ENCODE measurements at regions not wholly inside any gene's neighbourhood (a gene's known extent, or its start where the extent isn't known, plus 50 kb on each side); places are given as distances from the start of the nearest gene placed in this dataset.
"Not testable (repeated sequence)": the region's sequence is repeated elsewhere in the genome, so short reads cannot be mapped to it uniquely, and the experiment has no call there.

GRCh38 chr10:114743521-114744231, 77.9 kb upstream of the FHIP2A start:
- DNase-seq (ENCODE audit: low read depth): no peak
- no peak overlapping the region for H3K4me3 ChIP-seq (ENCODE audit: low read depth, low read length)
- no peaks in the 10 kb centered on the region for H3K27me3 ChIP-seq (ENCODE audit: control insufficient read depth, insufficient read depth, low read length)
- TF ChIP-seq CTCF (IDR thresholded peaks at IDR 0.05; ENCODE audit: insufficient read depth, low read length, poor library complexity, severe bottlenecking): no peak
- no peaks in the 10 kb centered on the region for H3K36me3 ChIP-seq (ENCODE audit: control insufficient read depth, insufficient read depth, low read length)

GRCh38 chr10:114746531-114746930, 75.0 kb upstream of the FHIP2A start:
- no peak for DNase-seq (ENCODE audit: low read depth)
- no peak overlapping the region for H3K4me3 ChIP-seq (ENCODE audit: low read depth, low read length)
- H3K36me3 ChIP-seq (ENCODE audit: control insufficient read depth, insufficient read depth, low read length): no peaks in the 10 kb centered on the region
- H3K27me3 ChIP-seq (ENCODE audit: control insufficient read depth, insufficient read depth, low read length): no peaks in the 10 kb centered on the region
- TF ChIP-seq CTCF (IDR thresholded peaks at IDR 0.05; ENCODE audit: insufficient read depth, low read length, poor library complexity, severe bottlenecking): no peak

GRCh38 chr10:114748241-114748640, 73.3 kb upstream of the FHIP2A start:
- DNase-seq (ENCODE audit: low read depth): no peak
- Histone ChIP-seq H3K4me3 (ENCODE audit: low read depth, low read length) (no peak overlapping the region), H3K27me3 (ENCODE audit: control insufficient read depth, insufficient read depth, low read length) (no peaks in the 10 kb centered on the region), H3K36me3 (ENCODE audit: control insufficient read depth, insufficient read depth, low read length) (no peaks in the 10 kb centered on the region)
- no peak for TF ChIP-seq CTCF (IDR thresholded peaks at IDR 0.05; ENCODE audit: insufficient read depth, low read length, poor library complexity, severe bottlenecking)

GRCh38 chr10:114749014-114749413, 72.6 kb upstream of the FHIP2A start:
- no peak for TF ChIP-seq CTCF (IDR thresholded peaks at IDR 0.05; ENCODE audit: insufficient read depth, low read length, poor library complexity, severe bottlenecking)
- H3K27me3 ChIP-seq (ENCODE audit: control insufficient read depth, insufficient read depth, low read length): no peaks in the 10 kb centered on the region
- no peak for DNase-seq (ENCODE audit: low read depth)
- H3K36me3 ChIP-seq (ENCODE audit: control insufficient read depth, insufficient read depth, low read length): no peaks in the 10 kb centered on the region
- no peak overlapping the region for H3K4me3 ChIP-seq (ENCODE audit: low read depth, low read length)

- no peak for DNase-seq (ENCODE audit: low read depth)
- H3K4me3 ChIP-seq (ENCODE audit: low read depth, low read length): no peak overlapping the region
- TF ChIP-seq CTCF (IDR thresholded peaks at IDR 0.05; ENCODE audit: insufficient read depth, low read length, poor library complexity, severe bottlenecking): no peak
Observed at GRCh38 chr10:114749510-114749909, 72.1 kb upstream of the FHIP2A start.

GRCh38 chr10:114751856-114752255, 69.7 kb upstream of the FHIP2A start:
- no peak for DNase-seq (ENCODE audit: low read depth)
- H3K27me3 ChIP-seq (ENCODE audit: control insufficient read depth, insufficient read depth, low read length): no peaks in the 10 kb centered on the region
- H3K36me3 ChIP-seq (ENCODE audit: control insufficient read depth, insufficient read depth, low read length): no peaks in the 10 kb centered on the region
- TF ChIP-seq CTCF (IDR thresholded peaks at IDR 0.05; ENCODE audit: insufficient read depth, low read length, poor library complexity, severe bottlenecking): no peak
- no peak overlapping the region for H3K4me3 ChIP-seq (ENCODE audit: low read depth, low read length)

More at GRCh38 chr10:114749510-114749909, 72.1 kb upstream of the FHIP2A start:
- Histone ChIP-seq H3K27me3 (ENCODE audit: control insufficient read depth, insufficient read depth, low read length) (no peaks in the 10 kb centered on the region), H3K36me3 (ENCODE audit: control insufficient read depth, insufficient read depth, low read length) (no peaks in the 10 kb centered on the region)

GRCh38 chr10:114752570-114752969, 69.0 kb upstream of the FHIP2A start:
- not testable (repeated sequence) for H3K27me3 ChIP-seq (ENCODE audit: control insufficient read depth, insufficient read depth, low read length); DNase-seq (ENCODE audit: low read depth); H3K36me3 ChIP-seq (ENCODE audit: control insufficient read depth, insufficient read depth, low read length); H3K4me3 ChIP-seq (ENCODE audit: low read depth, low read length)
